ENCODE measurements at regions not wholly inside any gene's neighbourhood (a gene's known extent, or its start where the extent isn't known, plus 50 kb on each side); places are given as distances from the start of the nearest gene placed in this dataset.

GRCh38 chr11:129279326-129280026 lies 87.4 kb upstream of the ARHGAP32 start (continued):
- TF ChIP-seq NFAT5 (CRISPR knock-in tag; IDR thresholded peaks at IDR 0.05) (no peak), KLF6 (CRISPR knock-in tag; IDR thresholded peaks at IDR 0.05) (no peak), MZF1 (CRISPR knock-in tag; IDR thresholded peaks at IDR 0.05; ENCODE audit: borderline replicate concordance) (no peak), CCAR2 (optimal IDR thresholded peaks at IDR 0.05; ENCODE audit: low read depth, low read length) (no peak), SRY (CRISPR knock-in tag; IDR thresholded peaks at IDR 0.05) (no peak), ZNF704 (CRISPR knock-in tag; IDR thresholded peaks at IDR 0.05; ENCODE audit: borderline replicate concordance) (no peak), CENPX (CRISPR knock-in tag; IDR thresholded peaks at IDR 0.05) (no peak), SMAD1 (CRISPR knock-in tag; IDR thresholded peaks at IDR 0.05; ENCODE audit: borderline replicate concordance, low read depth) (no peak), ZNF33B (CRISPR knock-in tag; IDR thresholded peaks at IDR 0.05) (no peak), MEIS2 (CRISPR knock-in tag; IDR thresholded peaks at IDR 0.05) (0 out of 2 replicates have a peak, but pooled peaks have one; percentile 38), MTF2 (CRISPR knock-in tag; IDR thresholded peaks at IDR 0.05; ENCODE audit: borderline replicate concordance) (no peak), ZBTB44 (CRISPR knock-in tag; IDR thresholded peaks at IDR 0.05) (no peak), ZNF576 (CRISPR knock-in tag; IDR thresholded peaks at IDR 0.05) (no peak), KDM6A (CRISPR knock-in tag; IDR thresholded peaks at IDR 0.05; ENCODE audit: low read depth) (no peak), PHF5A (CRISPR knock-in tag; IDR thresholded peaks at IDR 0.05; ENCODE audit: low read depth, unreplicated experiment) (no peak), ZNF747 (CRISPR knock-in tag; IDR thresholded peaks at IDR 0.05; ENCODE audit: borderline replicate concordance) (no peak), MED8 (CRISPR knock-in tag; IDR thresholded peaks at IDR 0.05; ENCODE audit: insufficient replicate concordance) (no peak), HNRNPH1 (optimal IDR thresholded peaks at IDR 0.05; ENCODE audit: low read depth, low read length) (no peak), ZNF17 (CRISPR knock-in tag; IDR thresholded peaks at IDR 0.05) (no peak), ARNT2 (CRISPR knock-in tag; IDR thresholded peaks at IDR 0.05; ENCODE audit: low read depth) (peak; percentile 62; the same call in 1 of the 2 replicates), ZBTB25 (CRISPR knock-in tag; IDR thresholded peaks at IDR 0.05) (no peak)

Measured in HepG2 (cell line).